GM21576 (cell line): ENCODE measurements at regions not wholly inside any gene's neighbourhood (a gene's known extent, or its start where the extent isn't known, plus 50 kb on each side); places are given as distances from the start of the nearest gene placed in this dataset.

Experiments used
- ATAC-seq: cut with Tn5 transposase; IDR thresholded peaks from one replicate; pipeline ENCODE4 v1.9.1; 2021; ENCODE audit warnings: mild to moderate bottlenecking, moderate library complexity; ENCODE audit not compliant: unreplicated experiment

DNA sequence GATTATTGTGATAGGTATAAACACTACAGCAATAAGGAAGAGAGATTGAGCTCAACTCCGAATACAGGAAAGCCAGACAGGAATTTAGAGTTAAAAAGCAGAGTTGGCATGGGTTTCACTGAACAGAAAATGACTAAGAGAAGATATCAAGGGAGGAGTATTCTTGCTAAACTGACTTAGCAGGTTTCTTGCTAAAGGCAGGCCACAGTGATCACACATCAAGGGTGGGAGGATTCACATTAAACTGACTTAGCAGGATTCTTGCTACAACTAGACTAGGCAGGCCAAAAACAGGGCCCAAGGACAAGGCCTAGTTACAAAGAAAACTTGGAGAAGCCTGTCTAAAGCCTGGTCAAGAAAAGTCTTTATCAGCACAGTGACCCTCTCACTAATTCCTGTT lies 195.1 kb downstream of the MAGEB5 start:
- ATAC-seq, result no peak

DNA sequence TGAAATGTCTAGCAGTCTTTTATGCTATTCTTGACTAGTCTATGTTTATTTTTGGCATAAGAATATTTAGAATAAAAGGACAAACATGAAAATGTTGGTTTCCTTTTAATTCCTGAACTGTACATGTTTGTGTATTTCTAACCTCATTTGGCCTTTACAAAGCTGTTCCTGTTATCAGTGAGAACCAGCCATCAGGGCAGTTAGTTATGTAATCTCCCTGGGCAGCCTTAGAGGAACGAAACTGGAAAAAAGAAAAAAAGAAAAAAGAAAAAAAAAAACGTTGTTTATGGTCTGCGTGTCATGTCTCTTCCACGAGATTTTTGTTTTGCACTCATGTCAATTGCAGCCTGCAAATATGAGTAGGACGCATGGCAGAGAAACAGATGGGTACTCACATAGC lies 193.7 kb downstream of the MAGEB5 start:
- ATAC-seq, result no peak

DNA sequence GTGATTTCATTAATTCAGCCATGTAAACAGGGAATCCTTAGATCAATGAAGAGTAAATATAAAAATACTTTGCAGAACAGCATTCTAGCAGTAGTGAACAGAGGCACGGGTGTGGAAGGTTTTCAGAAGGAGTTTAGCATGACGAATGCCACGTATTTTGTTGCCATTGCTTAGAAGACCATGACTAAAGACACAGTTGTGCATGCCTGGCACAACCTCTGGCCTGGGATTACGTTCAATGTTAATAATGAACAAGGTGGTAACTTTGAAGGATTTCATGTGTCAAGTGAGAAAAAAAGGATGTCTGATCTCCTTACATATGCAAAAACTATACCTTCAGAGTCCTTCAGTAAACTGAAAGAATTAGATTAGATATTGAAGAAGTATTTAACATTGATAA lies 171.9 kb downstream of the MAGEB5 start:
- no peak for ATAC-seq

DNA sequence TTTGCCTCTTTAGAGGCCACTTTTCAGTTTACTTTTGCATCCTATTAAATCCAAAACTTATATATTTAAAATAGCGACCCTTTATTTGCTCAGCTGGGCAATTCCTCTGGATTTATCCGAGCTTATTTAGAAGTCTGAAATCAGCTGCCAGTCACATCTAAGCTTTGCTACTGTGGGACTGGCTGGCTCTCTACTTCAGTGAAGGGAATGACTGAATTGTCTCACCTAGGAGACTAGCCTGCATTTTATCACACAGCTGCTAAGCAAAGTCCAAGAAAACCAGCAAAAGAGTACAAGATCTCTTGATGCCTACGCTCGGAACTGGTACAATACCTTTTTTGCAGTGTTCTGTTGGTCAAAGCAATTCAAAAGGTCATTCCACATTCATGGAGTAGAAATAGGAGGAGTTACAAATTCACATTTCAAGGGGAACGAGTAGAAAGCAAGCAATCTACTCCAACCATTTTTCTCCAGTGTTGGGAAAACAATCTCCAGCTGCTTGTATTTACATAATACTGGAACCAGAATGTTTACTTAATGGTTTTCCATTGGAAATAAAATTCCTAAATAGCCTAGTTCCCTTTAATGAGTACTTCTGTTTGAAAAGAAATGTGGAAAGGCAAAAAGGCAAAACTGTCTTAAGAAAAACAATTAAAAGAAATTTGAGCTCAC lies 160.2 kb downstream of the MAGEB5 start:
- ATAC-seq, result no peak

DNA sequence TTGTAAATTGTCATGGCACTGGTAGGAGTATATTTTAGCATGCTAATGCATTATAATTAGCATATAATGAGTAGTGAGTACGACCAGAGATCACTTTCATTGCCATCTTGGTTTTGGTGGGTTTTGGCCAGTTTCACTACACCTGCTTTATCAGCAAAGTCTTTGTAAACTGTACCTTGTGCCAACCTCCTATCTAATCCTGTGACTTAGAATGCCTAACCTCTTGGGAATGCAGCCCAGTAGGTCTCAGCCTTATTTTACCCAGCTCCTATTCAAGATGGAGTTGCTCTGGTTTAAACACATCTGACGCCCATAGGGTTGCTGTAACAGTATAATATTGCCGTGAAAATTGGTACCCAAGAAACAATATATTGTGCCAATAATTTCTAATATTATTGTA lies 159.4 kb downstream of the MAGEB5 start:
- no peak for ATAC-seq

DNA sequence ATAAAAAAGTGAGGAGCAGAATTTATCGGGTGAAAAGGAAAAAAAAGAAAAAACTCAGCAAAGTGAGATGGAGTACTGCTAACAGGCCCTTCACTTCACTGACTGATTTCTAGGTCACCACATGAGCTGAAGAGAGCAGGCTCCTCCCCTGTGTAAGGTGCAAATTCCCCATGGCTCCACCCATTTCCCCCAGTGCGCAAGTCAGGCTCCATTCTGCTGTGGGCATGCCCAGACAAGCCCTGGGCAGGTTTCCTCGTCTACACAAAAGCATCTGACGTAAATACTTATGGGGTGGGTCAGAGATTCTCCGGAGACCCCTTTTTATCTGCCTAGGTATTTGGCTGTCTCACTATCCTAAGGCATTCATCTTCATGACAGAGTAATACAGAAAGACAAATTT lies 157.9 kb downstream of the MAGEB5 start:
- ATAC-seq, result no peak

DNA sequence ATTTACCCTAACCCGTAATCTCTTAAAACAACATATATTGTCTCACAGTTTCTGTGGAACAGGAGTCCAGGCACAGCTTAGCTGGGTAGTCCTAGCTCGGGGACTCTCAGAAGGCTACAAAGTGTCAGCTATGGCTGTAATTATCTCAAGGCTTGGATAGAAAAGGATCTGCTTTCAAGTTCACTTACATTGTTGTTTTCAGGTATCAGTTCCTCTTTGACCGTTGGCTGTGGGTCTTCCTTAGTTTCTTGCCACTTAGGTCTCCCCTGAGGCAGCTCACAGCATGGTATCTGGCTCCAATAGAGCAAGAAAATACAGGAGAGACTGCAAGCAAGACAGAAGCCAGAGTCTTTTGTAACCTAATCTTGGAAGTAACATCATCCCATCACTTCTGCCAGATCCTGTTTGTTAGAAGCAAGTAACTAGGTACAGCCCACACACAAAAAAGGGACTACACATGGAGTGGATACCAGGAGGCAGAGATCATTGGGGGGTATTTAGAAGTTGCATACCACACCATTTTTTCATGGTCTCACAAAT lies 137.0 kb downstream of the MAGEB5 start:
- ATAC-seq, result no peak

DNA sequence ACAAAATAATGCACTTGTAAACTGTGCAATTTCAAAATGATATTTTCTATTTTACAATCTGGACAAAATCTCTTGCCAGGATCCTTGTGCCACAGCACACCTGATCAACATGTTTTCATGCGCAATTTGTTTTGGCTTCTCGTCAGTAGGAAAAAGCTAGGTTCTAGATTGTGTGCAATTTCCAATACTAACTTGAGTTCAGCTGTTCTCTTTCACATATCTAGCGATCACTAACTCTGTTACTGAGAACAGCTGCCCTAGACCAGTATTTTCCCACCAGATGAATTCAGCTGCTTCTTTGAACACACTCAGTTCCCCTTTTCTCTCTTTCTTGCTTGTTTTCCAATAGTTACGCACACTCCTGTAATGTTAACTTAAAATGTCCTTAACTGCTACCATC lies 131.2 kb downstream of the MAGEB5 start:
- no peak for ATAC-seq

DNA sequence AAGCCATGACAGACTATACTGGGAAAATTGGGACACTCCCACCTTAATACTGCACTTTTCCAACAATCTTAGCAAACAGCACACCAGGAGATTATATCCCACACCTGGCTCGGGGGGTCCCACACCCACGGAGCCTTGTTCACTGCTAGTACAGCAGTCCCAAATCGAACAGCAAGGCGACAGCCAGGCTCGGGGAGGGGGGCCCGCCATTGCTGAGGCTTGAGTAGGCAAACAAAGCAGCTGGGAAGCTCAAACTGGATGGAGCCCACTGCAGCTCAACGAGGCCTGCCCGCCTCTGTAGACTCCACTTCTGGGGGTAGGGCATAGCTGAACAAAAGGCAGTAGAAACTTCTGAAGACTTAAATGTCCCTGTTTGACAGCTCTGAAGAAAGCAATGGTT lies 118.3 kb downstream of the MAGEB5 start:
- ATAC-seq, result no peak

DNA sequence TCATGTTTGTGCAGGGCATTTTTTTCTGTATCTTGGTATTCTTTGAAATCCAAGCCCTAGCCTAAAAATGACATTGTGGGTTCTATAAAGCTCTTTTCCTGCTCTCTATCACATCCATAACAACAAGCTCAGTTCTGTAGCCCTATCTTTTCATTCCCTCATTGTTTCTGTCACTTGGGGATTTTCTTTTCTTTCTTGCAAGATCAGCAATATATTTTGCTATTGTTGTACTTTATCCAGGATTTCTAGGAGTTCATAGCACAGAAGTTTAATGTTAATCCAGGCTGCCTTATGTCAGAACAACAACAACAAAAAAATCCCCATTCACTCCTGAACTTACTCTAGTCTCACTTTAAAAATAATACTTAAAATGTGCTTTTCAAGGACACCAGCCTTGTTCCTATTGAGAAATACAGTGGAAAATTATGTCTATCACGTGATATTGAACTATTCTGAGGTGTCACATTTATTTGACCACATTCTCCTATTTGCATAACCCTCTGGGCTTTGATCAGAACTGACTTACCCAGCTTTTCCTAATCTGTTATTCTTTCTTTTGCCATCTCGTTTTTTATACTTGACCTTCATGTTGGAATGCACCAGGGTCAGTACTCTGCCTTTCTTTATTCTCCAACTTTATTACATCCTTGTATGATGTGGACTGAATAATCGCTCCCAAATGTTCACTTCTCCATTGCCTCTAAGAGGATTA lies 112.8 kb downstream of the MAGEB5 start:
- no peak for ATAC-seq

DNA sequence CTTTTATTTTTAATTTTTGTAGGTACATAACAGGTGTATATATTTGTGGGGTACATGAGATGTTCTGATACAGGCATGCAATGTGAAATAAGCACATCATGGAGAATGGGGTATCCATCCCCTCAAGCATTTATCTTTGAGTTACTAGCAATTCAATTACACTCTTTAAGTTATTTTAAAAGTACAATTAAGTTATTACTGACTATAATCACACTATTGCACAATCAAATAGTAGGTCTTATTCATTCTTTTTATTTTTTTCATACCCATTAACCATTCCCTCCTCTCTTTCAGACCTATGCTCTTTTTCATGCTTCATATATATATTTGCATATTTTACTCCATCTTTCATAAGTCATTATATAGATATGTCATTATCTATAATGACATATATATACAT lies 93.3 kb downstream of the MAGEB5 start:
- ATAC-seq, result no peak

DNA sequence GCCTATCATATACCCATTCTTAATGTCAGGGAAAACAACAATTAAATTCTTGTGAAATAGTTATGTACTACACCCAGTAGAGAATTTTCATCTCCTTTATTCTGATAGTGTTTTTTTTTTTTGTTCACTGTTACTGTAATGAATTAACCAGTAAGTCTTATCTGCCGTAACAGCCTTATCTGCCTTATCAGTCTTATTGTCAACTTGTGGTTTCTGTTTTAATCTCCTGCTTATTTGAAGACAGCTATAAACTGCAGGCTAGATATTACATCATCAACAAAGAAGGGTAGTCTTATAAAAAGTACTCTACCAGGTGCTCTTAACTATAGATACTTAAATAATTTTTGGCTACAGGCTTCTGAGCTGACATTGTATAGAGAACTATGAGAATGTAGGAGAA lies 79.5 kb downstream of the MAGEB5 start:
- ATAC-seq, result no peak

DNA sequence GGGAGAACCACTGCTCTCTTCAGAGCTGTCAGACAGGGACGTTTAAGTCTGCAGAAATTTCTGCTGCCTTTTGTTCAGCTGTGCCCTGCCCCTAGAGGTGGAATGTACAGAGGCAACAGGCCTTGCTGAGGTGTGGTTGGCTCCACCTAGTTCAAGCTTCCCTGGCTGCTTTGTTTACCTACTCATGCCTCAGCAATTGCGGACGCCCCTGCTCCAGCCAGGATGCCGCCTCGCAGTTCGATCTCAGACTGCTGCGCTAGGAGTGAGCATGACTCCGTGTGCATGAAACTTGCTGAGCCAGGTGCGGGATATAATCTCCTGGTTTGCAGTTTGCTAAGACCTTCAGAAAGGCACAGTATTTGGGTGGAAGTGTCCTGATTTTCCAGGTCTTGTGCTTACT lies 70.9 kb downstream of the MAGEB5 start:
- ATAC-seq, result no peak
